Esophagus muscularis mucosa (tissue), 4 donors: ENCODE measurements at regions not wholly inside any gene's neighbourhood (a gene's known extent, or its start where the extent isn't known, plus 50 kb on each side); places are given as distances from the start of the nearest gene placed in this dataset.

Source experiments
- DNase-seq: peaks from one replicate; pipeline ENCODE4 v3.0.0-alpha.2; 2017; ENCODE audit errors: extremely low spot score
- H3K27ac ChIP-seq, 4 donors: fragments of 200-600 bp; sonication (generic); replicated peaks in 1 of 4; 1 replicate in 3 of 4; 2 replicates in 1 of 4; pipeline ENCODE4 v1.5.1; 2016 to 2019; ENCODE audit warnings: mild to moderate bottlenecking in 1 of 4
- H3K27me3 ChIP-seq, 4 donors: fragments of 200-600 bp; sonication (generic); one replicate each; pipeline versions ENCODE4 v1.5.1 to v1.6.0; 2016 to 2019
- H3K36me3 ChIP-seq, 4 donors: fragments of 200-600 bp; sonication (generic); one replicate each; pipeline ENCODE4 v1.5.1; 2016 to 2019
- H3K4me1 ChIP-seq, 4 donors: fragments of 200-600 bp; sonication (generic); one replicate each; pipeline ENCODE4 v1.5.1; 2016 to 2019
- H3K4me3 ChIP-seq, 4 donors: fragments of 200-600 bp; sonication (generic); 1 replicate in 2 of 4; 2 replicates in 2 of 4; pipeline ENCODE4 v1.5.1; 2016 to 2019; ENCODE audit warnings: mild to moderate bottlenecking in 4 of 4, moderate library complexity in 1 of 4
- H3K9me3 ChIP-seq, 4 donors: fragments of 200-600 bp; sonication (generic); 1 replicate in 3 of 4; 2 replicates in 1 of 4; pipeline ENCODE4 v1.5.1; 2016 to 2019
- EP300 ChIP-seq: sonication (generic); formaldehyde crosslinking; IDR thresholded peaks from one replicate; pipeline ENCODE4 v1.6.1; 2017; ENCODE audit warnings: antibody characterized with exemption
- POLR2A ChIP-seq: fragments of 450-650 bp; IDR thresholded peaks from one replicate; pipeline ENCODE4 v1.6.1; 2017; ENCODE audit warnings: antibody characterized with exemption, moderate library complexity, mild to moderate bottlenecking, low read depth
- POLR2AphosphoS5 ChIP-seq, 2 donors: sonication (generic); formaldehyde crosslinking; IDR thresholded peaks; one replicate each; pipeline ENCODE4 v1.6.1; 2017; ENCODE audit warnings: antibody characterized with exemption in 2 of 2
- WGBS: methylation state at CpG from one replicate; pipeline ENCODE4 v1.1.5; 2018; 5-methylcytosine and 5-hydroxymethylcytosine counted together
- intact Hi-C: fragments of 100-400 bp; cut with DNase I; formaldehyde crosslinking; loops from one replicate; pipeline ENCODE4 v1.15.1; 2023
- TF ChIP-seq, protein P1 (sequence below), 3 experiments: fragments of 200-600 bp in 2 of 3; fragments of 450-650 bp in 1 of 3; sonication (generic) in 2 of 3; IDR thresholded peaks; one replicate each; pipeline ENCODE4 v1.5.1; 2017 to 2019; ENCODE audit warnings: antibody characterized with exemption in 3 of 3, mild to moderate bottlenecking in 2 of 3, moderate library complexity in 1 of 3

DNA sequence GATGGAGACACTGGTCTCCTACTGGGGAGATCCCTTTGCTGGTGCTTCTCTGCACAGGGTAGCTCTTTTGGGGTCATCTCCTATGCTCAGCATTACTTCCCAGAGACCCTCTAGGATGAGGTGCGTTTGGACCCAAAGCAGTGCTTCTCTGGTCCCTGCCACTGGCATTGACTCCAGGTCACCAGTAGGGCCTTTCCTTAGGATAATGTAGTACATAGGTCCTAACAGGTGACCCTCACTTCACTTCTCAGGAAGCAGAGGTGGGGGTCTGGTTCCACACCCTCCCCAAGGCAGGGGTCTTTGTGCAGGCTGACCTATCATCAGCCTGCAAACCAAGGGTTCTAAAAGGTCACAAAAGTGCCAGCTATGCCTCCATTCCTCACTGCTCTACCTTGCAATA, 145.8 kb upstream of the HS6ST1 start:
- H3K4me3 ChIP-seq: no peak overlapping the region
- TF ChIP-seq POLR2AphosphoS5 (IDR thresholded peaks at IDR 0.05) (no peak), POLR2A (no peak), EP300 (no peak)
- TF ChIP-seq, protein P1, sequence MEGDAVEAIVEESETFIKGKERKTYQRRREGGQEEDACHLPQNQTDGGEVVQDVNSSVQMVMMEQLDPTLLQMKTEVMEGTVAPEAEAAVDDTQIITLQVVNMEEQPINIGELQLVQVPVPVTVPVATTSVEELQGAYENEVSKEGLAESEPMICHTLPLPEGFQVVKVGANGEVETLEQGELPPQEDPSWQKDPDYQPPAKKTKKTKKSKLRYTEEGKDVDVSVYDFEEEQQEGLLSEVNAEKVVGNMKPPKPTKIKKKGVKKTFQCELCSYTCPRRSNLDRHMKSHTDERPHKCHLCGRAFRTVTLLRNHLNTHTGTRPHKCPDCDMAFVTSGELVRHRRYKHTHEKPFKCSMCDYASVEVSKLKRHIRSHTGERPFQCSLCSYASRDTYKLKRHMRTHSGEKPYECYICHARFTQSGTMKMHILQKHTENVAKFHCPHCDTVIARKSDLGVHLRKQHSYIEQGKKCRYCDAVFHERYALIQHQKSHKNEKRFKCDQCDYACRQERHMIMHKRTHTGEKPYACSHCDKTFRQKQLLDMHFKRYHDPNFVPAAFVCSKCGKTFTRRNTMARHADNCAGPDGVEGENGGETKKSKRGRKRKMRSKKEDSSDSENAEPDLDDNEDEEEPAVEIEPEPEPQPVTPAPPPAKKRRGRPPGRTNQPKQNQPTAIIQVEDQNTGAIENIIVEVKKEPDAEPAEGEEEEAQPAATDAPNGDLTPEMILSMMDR (IDR thresholded peaks at IDR 0.05): no peak
- no peak overlapping the region for H3K27ac ChIP-seq
- no peaks in the 10 kb centered on the region for H3K27me3 ChIP-seq
- intact Hi-C loops: loop anchor here (10.0 kb wide), 1 partner anchor 140 kb away; no protein-coding TSS in a partner anchor
- no peaks in the 10 kb centered on the region for H3K36me3 ChIP-seq
- H3K4me1 ChIP-seq: peaks cover 3 to 14% (median 8%) of the 10 kb centered on the region in 4 donors
- H3K9me3 ChIP-seq: peaks cover 0 to 33% (median 14%) of the 10 kb centered on the region in 4 donors
- 100% methylated on average over 1 of the region's 1 CpG for WGBS
- DNase-seq: peak; percentile 29

DNA sequence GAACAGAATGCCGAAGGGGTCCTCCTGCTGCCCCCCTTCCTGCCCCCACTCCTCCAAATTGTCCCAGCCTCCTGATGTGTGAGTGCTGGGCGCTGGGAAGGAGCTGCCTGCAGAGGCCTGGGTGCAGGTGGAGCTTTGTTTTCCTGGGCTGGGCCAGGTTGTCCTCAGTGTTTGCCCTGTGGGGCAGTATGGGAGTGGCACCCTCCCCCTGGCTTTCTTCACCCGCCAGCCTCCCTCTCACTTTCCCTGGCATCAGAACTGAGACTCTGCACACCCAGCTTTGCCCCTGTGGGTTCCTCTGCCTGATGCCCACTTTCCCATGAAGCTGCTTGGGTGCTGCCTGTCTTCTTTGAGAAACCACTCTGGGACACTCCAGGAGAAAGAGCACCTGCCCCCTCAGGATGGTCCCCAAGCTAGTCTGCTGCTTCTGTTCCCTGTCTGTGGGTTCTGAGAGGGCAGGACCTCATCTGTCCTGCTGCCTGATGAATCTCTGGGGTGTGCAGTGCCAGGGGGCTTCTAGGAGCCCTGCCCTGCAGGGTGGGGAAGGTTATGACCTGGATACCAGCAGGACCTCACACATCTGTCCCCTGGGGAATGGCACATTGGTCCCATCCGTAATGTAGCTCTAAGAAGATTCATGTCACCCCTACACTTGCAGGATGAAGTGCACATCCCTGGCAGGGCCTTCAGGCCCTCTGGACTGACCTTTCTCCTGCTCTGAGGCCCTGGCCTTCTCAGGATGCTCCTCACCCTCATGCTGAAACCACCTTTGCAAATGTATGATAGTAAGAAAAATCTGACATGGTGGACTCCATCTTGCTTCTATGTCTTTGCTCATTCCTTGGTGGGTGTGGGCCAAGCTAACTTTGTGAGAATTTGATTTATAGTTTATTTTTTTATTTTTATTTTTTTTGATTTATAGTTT, 146.8 kb upstream of the HS6ST1 start:
- peaks cover 0 to 41% (median 23%) of the 10 kb centered on the region in 4 donors for H3K9me3 ChIP-seq
- H3K4me3 ChIP-seq: no peak overlapping the region
- TF ChIP-seq, protein P1 (IDR thresholded peaks at IDR 0.05): no peak
- TF ChIP-seq POLR2AphosphoS5 (IDR thresholded peaks at IDR 0.05): no peak
- no peak for TF ChIP-seq POLR2A
- no peak for TF ChIP-seq EP300
- no peaks in the 10 kb centered on the region for H3K27me3 ChIP-seq
- H3K4me1 ChIP-seq: peaks cover 3 to 14% (median 8%) of the 10 kb centered on the region in 4 donors
- H3K36me3 ChIP-seq: no peaks in the 10 kb centered on the region
- DNase-seq: peak; percentile 70
- intact Hi-C loops: loop anchor here (10.0 kb wide), 1 partner anchor 141 kb away; no protein-coding TSS in a partner anchor
- 87% methylated on average over 4 of the region's 4 CpGs for WGBS
- no peak overlapping the region for H3K27ac ChIP-seq

DNA sequence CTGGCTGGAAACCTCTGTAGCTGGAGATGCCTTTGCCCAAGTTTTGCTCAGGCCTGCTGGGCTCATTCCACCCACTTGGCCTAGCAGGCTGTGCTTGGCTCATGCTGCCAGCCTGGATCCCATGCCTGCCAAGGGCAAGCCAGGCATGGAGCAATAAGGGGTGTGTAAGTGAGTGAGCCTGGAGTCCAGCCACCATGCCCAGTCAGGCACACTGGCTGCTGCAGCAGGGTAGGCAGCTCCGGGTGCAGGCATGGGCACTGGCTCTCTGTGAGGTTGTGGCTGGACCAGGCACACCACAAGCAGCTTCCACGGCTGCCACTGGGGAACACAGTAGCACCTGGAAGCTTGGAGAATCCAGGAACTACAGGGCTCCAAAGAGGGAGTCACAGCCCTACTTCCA, 147.7 kb upstream of the HS6ST1 start:
- Histone ChIP-seq H3K27me3 (no peaks in the 10 kb centered on the region), H3K9me3 (peaks cover 0 to 34% (median 21%) of the 10 kb centered on the region in 4 donors), H3K27ac (no peak overlapping the region), H3K36me3 (no peaks in the 10 kb centered on the region), H3K4me3 (no peak overlapping the region), H3K4me1 (peaks cover 3 to 14% (median 8%) of the 10 kb centered on the region in 4 donors)
- TF ChIP-seq POLR2A (no peak), POLR2AphosphoS5 (IDR thresholded peaks at IDR 0.05) (peak in 1 of 2 donors; percentile 35), EP300 (no peak)
- TF ChIP-seq, protein P1 (IDR thresholded peaks at IDR 0.05): peak in 2 of 3 experiments; percentile 11 to 31
- intact Hi-C loops: loop anchor here (10.0 kb wide), 1 partner anchor 142 kb away; no protein-coding TSS in a partner anchor
- 63% methylated on average over 2 of the region's 2 CpGs for WGBS
- DNase-seq: peak; percentile 91

DNA sequence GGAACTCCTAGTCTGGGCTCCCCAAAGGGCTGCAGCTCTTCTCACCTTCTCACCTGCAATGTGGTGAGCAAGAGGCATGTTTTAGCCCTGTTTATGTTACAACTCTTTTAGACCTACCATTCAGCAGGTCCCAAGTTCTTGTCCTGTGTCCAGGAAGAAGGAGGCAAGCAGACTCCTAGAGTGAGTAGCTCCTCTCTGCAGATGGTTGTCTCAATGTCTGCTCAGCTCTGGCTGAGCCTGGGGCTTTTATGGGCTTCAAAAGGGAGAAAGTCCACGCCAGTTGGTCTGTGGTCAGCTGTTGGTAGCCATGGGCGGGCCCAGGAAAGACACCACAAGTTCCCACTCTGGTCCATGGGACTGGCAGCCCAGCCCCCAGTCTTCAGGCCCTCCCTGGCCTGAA, 148.1 kb upstream of the HS6ST1 start:
- intact Hi-C loops: loop anchor here (10.0 kb wide), 1 partner anchor 142 kb away; no protein-coding TSS in a partner anchor
- H3K4me1 ChIP-seq: peaks cover 3 to 14% (median 8%) of the 10 kb centered on the region in 4 donors
- no peak for TF ChIP-seq POLR2A
- no peak for TF ChIP-seq POLR2AphosphoS5 (IDR thresholded peaks at IDR 0.05)
- no peak for TF ChIP-seq EP300
- TF ChIP-seq, protein P1 (IDR thresholded peaks at IDR 0.05): no peak
- no CpG with 5 or more reads among the region's 2 CpGs for WGBS
- H3K9me3 ChIP-seq: peaks cover 0 to 30% (median 21%) of the 10 kb centered on the region in 4 donors
- H3K27me3 ChIP-seq: no peaks in the 10 kb centered on the region
- H3K36me3 ChIP-seq: no peaks in the 10 kb centered on the region
- no peak overlapping the region for H3K27ac ChIP-seq
- peak; percentile 50 for DNase-seq
- H3K4me3 ChIP-seq: no peak overlapping the region
